Activated CD4-positive, alpha-beta T cell treated with anti-CD3 and anti-CD28 coated beads for 4 hours (primary cell): ENCODE measurements at regions not wholly inside any gene's neighbourhood (a gene's known extent, or its start where the extent isn't known, plus 50 kb on each side); places are given as distances from the start of the nearest gene placed in this dataset.

ENCODE experiments used
- DNase-seq, 2 donors: peaks; one replicate each; pipeline ENCODE4 v3.0.0-alpha.2; 2020

- no peak for DNase-seq
Observed at GRCh38 chr5:77948476-77948875, 172.3 kb upstream of the TBCA start.

- no peak for DNase-seq
Observed at GRCh38 chr5:77947041-77947428, 170.9 kb upstream of the TBCA start.

- DNase-seq, result no peak
Observed at GRCh38 chr5:77946381-77947040, 170.4 kb upstream of the TBCA start.

GRCh38 chr5:77945874-77946273 is 169.7 kb upstream of the TBCA start:
- DNase-seq, result no peak

- DNase-seq, result no peak
Observed at GRCh38 chr5:77944757-77945340, 168.7 kb upstream of the TBCA start.

- DNase-seq, result no peak
Observed at GRCh38 chr5:77943851-77944250, 167.7 kb upstream of the TBCA start.

- no peak for DNase-seq
Observed at GRCh38 chr5:77942578-77943239, 166.6 kb upstream of the TBCA start.

DNA sequence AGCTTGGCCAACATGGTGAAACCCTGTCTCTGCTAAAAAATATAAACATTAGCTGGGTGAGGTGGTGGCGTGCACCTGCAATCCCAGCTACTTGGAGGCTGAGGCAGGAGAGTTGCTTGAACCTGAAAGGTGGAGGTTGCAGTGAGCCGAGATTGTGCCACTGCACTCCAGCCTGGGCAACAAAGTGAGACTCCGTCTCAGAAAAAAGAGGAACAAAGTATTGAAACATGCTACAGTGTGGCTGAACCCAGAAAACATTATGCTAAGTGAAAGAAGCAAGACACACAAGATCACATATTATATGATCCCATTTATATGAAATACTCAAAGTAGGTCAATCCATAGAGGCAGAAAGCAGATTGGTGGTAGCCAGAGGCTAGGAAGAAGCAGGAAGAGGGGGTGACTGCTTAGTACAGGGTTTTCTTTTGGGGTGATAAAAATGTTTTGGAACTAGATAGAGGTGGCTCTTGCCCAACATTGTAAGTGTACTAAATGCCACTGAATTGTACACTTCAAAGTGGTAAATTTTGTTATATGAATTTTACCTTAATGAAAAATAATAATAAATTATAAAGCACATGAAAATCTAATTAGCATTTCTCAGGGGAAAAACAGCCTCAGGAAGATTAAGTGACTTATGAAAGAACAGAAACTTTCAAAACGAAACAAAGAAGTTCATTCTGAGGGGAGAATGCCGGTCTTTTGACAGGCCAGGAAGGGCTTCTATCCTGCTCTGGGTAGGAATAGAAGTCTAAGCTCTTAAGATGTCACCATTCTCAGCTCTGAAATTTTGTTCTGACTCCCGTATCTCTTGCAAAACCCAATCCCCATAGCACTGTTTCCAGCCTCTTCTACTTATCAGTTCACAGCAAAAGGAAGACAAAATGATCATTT is 161.1 kb upstream of the TBCA start:
- no peak for DNase-seq

- DNase-seq, result no peak
Observed at GRCh38 chr5:77936365-77936693, 160.2 kb upstream of the TBCA start.

DNA sequence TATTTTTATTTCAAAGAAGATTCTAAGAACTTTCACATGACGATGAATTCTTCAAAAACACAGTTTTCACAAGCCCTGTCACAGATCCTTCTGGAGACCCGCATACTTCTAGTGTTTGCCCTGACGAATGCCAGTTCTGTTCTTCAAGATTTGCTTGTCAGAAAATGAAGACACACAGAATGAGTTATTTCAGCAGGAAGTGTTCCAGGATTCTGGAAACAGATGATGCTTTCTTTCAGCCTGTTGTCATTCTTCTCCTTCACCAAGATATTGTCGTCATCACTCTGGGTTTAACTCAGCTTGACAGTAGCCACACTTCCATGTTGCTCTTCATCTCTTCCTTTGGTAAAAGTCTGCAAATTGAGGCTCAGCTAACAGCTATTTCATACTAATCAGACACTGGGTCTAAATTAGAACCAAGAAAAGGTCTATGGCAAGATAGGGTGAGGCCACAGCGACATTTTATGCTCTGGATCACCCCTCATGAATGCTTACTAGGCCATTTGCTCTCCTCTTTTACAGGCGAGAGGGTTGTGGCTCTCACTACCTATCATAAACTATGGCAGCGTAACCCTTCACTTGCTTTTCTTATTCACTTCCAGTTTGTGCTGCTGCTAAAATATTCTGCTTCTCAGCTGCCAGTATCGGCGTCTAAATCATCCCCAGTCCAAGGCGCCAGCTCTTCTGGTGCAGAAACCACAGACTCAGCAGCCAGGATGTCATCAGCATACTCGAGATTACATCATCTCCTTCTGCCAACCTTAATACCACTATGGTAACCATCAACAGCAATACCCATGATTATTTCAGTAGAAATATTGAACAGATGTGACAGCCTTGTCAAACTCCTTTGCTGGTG is 159.6 kb upstream of the TBCA start:
- DNase-seq, result peak; percentile 10 to 13

DNA sequence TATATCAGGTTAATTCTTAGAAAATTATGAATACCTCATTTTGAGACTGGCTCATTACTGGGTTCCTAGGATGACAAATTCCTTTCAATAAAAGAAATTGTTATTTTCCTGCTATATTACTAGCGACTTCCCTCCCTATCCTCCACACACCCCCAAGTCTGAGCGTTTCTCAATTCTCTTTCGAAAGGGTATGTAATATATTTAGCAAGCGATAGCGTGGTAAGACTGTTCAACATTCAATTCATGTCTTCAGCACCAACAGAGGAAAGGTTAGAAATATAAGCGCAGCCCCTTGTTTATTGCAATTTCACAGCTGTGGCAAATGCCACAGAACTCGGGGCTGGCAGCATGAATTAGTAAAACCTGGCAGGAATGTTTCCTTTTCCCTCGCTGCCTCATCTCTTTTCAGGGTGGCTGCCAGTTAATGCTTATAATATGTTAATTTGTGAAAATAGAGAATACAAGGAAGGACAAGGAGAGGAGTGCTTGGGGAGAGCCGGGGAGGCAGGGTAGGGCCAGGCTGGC is 152.7 kb upstream of the TBCA start:
- DNase-seq, result no peak

GRCh38 chr5:77926337-77926736 is 150.2 kb upstream of the TBCA start:
- DNase-seq, result no peak

DNA sequence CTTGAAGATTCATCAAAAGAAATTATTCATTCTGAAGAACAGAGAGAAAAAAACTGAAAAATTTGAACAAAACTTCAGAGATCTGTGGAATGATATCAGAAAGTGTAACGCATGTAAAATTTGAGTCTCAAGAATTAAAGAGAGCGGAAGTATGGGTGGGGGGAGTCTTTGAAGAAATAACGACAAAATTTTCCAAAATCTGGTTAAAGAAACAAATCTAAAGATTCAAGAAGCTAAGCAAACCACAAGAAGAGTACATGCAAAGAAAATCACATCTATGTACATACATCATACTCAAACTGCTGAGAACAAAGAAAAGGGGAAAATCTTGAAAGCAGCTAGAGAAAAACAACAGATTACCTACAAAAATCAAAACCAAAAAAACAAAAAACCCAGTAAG is 149.4 kb upstream of the TBCA start:
- no peak for DNase-seq

GRCh38 chr5:77924081-77924480 is 147.9 kb upstream of the TBCA start:
- no peak for DNase-seq

GRCh38 chr5:77923666-77924065 is 147.5 kb upstream of the TBCA start:
- DNase-seq, result no peak

- no peak for DNase-seq
Observed at GRCh38 chr5:77921094-77921768, 145.1 kb upstream of the TBCA start.

DNA sequence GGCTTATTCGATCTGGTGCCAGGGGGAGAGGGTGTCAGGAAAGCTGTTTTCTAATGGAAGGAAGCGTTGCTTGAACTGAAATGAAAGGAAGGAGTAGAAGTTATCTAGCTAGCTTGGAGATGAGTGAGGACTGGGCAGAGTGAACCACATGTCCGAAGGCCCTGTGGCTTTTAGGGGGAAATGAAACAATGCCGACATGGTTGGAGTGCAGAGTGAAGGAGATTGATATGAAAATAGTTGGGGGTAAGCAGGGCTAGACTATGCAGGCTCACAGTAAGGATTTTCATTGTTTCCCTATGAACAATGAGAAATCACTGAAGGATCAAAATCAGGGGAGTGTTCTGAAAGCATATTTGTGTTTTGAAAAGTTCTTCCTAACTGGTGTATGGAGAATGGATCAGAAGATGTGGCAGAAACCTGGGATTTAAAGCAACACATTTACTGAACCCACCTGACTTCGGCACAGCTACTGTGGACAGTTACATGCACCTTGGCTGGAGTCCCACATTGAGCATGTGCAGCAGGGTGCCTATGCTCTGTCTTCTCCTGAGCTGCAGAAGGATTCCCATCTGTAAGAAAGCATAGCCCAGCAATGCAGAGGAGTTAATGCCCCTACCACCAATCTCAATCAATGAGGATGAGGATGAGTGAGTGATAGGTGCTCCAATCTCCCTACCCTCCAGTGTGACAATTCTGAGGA is 144.4 kb upstream of the TBCA start:
- DNase-seq, result no peak

DNA sequence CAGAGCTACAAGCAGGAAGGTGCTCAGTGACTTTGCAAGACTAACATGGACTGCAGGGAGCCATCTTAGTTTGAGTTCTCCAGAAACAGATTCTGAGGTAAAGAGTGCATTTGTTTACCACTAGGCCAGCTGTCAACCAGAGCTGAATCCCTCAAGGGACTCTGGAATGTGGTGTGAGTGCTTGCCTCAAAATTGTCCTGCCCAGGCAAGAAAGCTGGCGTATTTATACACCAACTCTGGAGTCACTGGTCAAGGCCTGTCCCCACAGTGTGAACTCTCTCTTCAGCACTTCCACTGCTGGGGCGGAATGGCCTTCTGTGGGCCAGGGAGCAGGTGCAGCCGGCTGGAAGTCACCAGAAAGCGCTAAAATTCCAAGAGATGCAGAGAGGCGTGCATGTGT is 139.2 kb upstream of the TBCA start:
- no peak for DNase-seq

GRCh38 chr5:77912721-77913120 is 136.6 kb upstream of the TBCA start:
- no peak for DNase-seq

- no peak for DNase-seq
Observed at GRCh38 chr5:77910602-77911188, 134.6 kb upstream of the TBCA start.

DNA sequence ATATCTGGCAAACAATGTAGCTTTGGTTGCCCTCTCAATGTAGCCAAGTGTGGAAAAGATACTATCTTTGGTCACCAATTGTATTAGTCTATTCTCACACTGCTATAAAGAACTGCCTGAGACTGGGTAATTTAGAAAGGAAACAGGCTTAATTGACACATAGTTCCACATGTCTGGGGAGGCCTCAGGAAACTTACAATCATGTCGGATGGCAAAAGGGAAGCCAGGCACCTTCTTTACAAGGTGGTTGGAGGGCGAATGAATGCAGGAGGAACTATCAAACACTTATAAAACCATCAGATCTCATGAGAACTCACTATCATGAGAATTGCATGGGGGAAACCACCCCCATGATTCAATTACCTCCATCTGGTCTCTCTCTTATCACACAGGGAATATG is 133.1 kb upstream of the TBCA start:
- no peak for DNase-seq
